ENCODE measurements at regions not wholly inside any gene's neighbourhood (a gene's known extent, or its start where the extent isn't known, plus 50 kb on each side); places are given as distances from the start of the nearest gene placed in this dataset.

GRCh38 chr3:175940881-175941280 is 1081.7 kb downstream of the NAALADL2 start:
- TF ChIP-seq SMC3 (IDR thresholded peaks at IDR 0.05; ENCODE audit: low read depth, low read length) (no peak), CTCF (IDR thresholded peaks at IDR 0.05) (no peak), YY1 (IDR thresholded peaks at IDR 0.05; ENCODE audit: low read depth) (no peak), CHD2 (IDR thresholded peaks at IDR 0.05; ENCODE audit: low read length, partially characterized antibody) (no peak), USF2 (IDR thresholded peaks at IDR 0.05; ENCODE audit: borderline replicate concordance, low read depth, low read length) (no peak)

Data from SK-N-SH (cell line).